HEK293 (cell line): ENCODE measurements at regions not wholly inside any gene's neighbourhood (a gene's known extent, or its start where the extent isn't known, plus 50 kb on each side); places are given as distances from the start of the nearest gene placed in this dataset.

Experiments used
- CTCF ChIA-PET: fragments of 350-600 bp; formaldehyde crosslinking; extraction: SDS; loops from one replicate; lab custom pipeline; 2021; ENCODE audit warnings: antibody characterized with exemption; lab: Yijun Ruan, JAX
- POLR2A ChIA-PET: fragments of 300-600 bp; formaldehyde crosslinking; extraction: SDS; loops from one replicate; lab custom pipeline; 2020; ENCODE audit warnings: antibody characterized with exemption, inconsistent platforms; lab: Yijun Ruan, JAX
- H3K27ac ChIP-seq: fragments of 200-500 bp; sonication (Bioruptor generic); 2 replicates; pipeline ENCODE4 v1.5.1; 2014; ENCODE audit warnings: low read depth, low read length, control low read depth, inconsistent platforms; ENCODE audit errors: extremely low read depth
- H3K36me3 ChIP-seq, 2 experiments: fragments of 200-500 bp in 1 of 2; sonication (Bioruptor generic) in 1 of 2; 1 replicate in 1 of 2; 2 replicates in 1 of 2; pipeline ENCODE4 v1.5.1; 2014 to 2017; ENCODE audit warnings: inconsistent platforms in 2 of 2, low read length in 2 of 2; ENCODE audit not compliant: control insufficient read depth in 2 of 2, insufficient read depth in 1 of 2
- H3K4me1 ChIP-seq: fragments of 200-500 bp; sonication (Bioruptor generic); 2 replicates; pipeline ENCODE4 v1.5.1; 2014; ENCODE audit warnings: mild to moderate bottlenecking, low read length, inconsistent platforms; ENCODE audit not compliant: control insufficient read depth, insufficient read depth
- H3K4me3 ChIP-seq: 2 replicates; pipeline ENCODE4 v1.5.1; 2011; ENCODE audit warnings: low read depth, mild to moderate bottlenecking, control low read depth, low read length, moderate library complexity
- H3K9me3 ChIP-seq: fragments of 200-500 bp; sonication (Bioruptor generic); 2 replicates; pipeline ENCODE4 v1.5.1; 2014; ENCODE audit warnings: low read depth, low read length, inconsistent platforms; ENCODE audit not compliant: control insufficient read depth, insufficient read depth
- BCL11A ChIP-seq: fragments of 450-650 bp; formaldehyde crosslinking; IDR thresholded peaks from 2 replicates; pipeline ENCODE4 v1.5.1; 2016; ENCODE audit warnings: low read depth, missing biosample characterization, missing genetic modification characterization
- GFI1B ChIP-seq: fragments of 450-650 bp; formaldehyde crosslinking; IDR thresholded peaks from 2 replicates; pipeline ENCODE4 v1.5.1; 2016; ENCODE audit warnings: missing biosample characterization, missing genetic modification characterization
- KLF8 ChIP-seq: fragments of 450-650 bp; formaldehyde crosslinking; IDR thresholded peaks from 2 replicates; pipeline ENCODE4 v1.5.1; 2016; ENCODE audit warnings: missing biosample characterization, missing genetic modification characterization
- SCRT2 ChIP-seq: fragments of 450-650 bp; formaldehyde crosslinking; IDR thresholded peaks from 2 replicates; pipeline ENCODE4 v1.5.1; 2016; ENCODE audit warnings: missing biosample characterization, missing genetic modification characterization
- TCF7L2 ChIP-seq: IDR thresholded peaks from 2 replicates; pipeline ENCODE4 v1.6.1; 2011; ENCODE audit warnings: low read depth, mild to moderate bottlenecking, inconsistent platforms, low read length, moderate library complexity, borderline replicate concordance
- YY1 ChIP-seq: fragments of 450-650 bp; formaldehyde crosslinking; IDR thresholded peaks from 2 replicates; pipeline ENCODE4 v1.5.1; 2018; ENCODE audit warnings: missing biosample characterization, missing genetic modification characterization
- ZBTB21 ChIP-seq: fragments of 450-650 bp; formaldehyde crosslinking; IDR thresholded peaks from 2 replicates; pipeline ENCODE4 v1.5.1; 2017; ENCODE audit warnings: missing biosample characterization, missing genetic modification characterization
- ZNF146 ChIP-seq: fragments of 450-650 bp; formaldehyde crosslinking; IDR thresholded peaks from 2 replicates; pipeline ENCODE4 v1.5.1; 2016; ENCODE audit warnings: missing biosample characterization, missing genetic modification characterization
- ZNF19 ChIP-seq: fragments of 450-650 bp; formaldehyde crosslinking; IDR thresholded peaks from 2 replicates; pipeline ENCODE4; 2016; ENCODE audit warnings: missing biosample characterization, missing genetic modification characterization, low read depth
- ZNF266 ChIP-seq: fragments of 450-650 bp; formaldehyde crosslinking; IDR thresholded peaks from 2 replicates; pipeline ENCODE4 v1.5.1; 2016; ENCODE audit warnings: missing biosample characterization, missing genetic modification characterization, low read depth
- ZNF433 ChIP-seq: fragments of 450-650 bp; formaldehyde crosslinking; IDR thresholded peaks from 2 replicates; pipeline ENCODE4 v1.5.1; 2016; ENCODE audit warnings: missing biosample characterization, missing genetic modification characterization, low read depth
- ZNF501 ChIP-seq: fragments of 450-650 bp; formaldehyde crosslinking; IDR thresholded peaks from 2 replicates; pipeline ENCODE4 v1.5.1; 2016; ENCODE audit warnings: missing biosample characterization, missing genetic modification characterization
- ZNF521 ChIP-seq: fragments of 450-650 bp; formaldehyde crosslinking; IDR thresholded peaks from 2 replicates; pipeline ENCODE4 v1.5.1; 2017; ENCODE audit warnings: missing biosample characterization, mild to moderate bottlenecking, missing genetic modification characterization
- ZNF629 ChIP-seq: fragments of 450-650 bp; formaldehyde crosslinking; IDR thresholded peaks from 2 replicates; pipeline ENCODE4 v1.5.1; 2017; ENCODE audit warnings: missing biosample characterization, missing genetic modification characterization
- TF ChIP-seq, protein P1 (sequence below): fragments of 450-650 bp; formaldehyde crosslinking; IDR thresholded peaks from 2 replicates; pipeline ENCODE4 v1.5.1; 2017; ENCODE audit warnings: missing biosample characterization, missing genetic modification characterization
- TF ChIP-seq, protein P2 (sequence below): sonication (generic); formaldehyde crosslinking; IDR thresholded peaks from 2 replicates; pipeline ENCODE4 v1.8.1; 2022; ENCODE audit warnings: mild to moderate bottlenecking, moderate library complexity, missing genetic modification reagents
- TF ChIP-seq, protein P3 (sequence below): fragments of 450-650 bp; formaldehyde crosslinking; IDR thresholded peaks from 2 replicates; pipeline ENCODE4 v1.5.1; 2017; ENCODE audit warnings: missing biosample characterization, missing genetic modification characterization
- TF ChIP-seq, protein P4 (sequence below): fragments of 450-650 bp; formaldehyde crosslinking; IDR thresholded peaks from 2 replicates; pipeline ENCODE4 v1.5.1; 2016; ENCODE audit warnings: missing biosample characterization, missing genetic modification characterization
- TF ChIP-seq, protein P5 (sequence below): fragments of 450-650 bp; formaldehyde crosslinking; IDR thresholded peaks from 2 replicates; pipeline ENCODE4 v1.5.1; 2016; ENCODE audit warnings: missing biosample characterization, missing genetic modification characterization

DNA sequence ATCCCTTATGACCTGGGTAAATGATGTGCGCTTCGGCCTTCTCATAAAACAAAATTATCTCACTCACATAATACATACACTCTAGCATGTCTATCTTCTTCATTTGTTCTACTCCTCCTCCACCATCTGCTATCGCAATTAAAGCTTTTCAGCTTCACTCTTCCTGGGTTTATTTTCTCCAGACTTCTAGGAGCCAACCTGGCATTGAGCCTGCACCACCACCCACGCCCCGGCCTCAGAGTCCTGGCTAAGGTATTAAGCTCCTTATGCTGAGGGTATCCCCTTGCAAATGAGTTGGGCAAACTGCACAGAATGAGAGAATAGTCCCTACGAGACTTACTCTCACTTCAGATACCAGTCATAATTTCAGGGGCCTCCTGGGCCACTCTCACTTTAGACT, 236.1 kb upstream of the CDH12 start (continued):
- TF ChIP-seq, protein P1, sequence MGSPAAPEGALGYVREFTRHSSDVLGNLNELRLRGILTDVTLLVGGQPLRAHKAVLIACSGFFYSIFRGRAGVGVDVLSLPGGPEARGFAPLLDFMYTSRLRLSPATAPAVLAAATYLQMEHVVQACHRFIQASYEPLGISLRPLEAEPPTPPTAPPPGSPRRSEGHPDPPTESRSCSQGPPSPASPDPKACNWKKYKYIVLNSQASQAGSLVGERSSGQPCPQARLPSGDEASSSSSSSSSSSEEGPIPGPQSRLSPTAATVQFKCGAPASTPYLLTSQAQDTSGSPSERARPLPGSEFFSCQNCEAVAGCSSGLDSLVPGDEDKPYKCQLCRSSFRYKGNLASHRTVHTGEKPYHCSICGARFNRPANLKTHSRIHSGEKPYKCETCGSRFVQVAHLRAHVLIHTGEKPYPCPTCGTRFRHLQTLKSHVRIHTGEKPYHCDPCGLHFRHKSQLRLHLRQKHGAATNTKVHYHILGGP = no peak
- TF ChIP-seq BCL11A (tag by site-specific recombination) (no peak), ZNF501 (no peak), YY1 (no peak)
- TF ChIP-seq, protein P2, sequence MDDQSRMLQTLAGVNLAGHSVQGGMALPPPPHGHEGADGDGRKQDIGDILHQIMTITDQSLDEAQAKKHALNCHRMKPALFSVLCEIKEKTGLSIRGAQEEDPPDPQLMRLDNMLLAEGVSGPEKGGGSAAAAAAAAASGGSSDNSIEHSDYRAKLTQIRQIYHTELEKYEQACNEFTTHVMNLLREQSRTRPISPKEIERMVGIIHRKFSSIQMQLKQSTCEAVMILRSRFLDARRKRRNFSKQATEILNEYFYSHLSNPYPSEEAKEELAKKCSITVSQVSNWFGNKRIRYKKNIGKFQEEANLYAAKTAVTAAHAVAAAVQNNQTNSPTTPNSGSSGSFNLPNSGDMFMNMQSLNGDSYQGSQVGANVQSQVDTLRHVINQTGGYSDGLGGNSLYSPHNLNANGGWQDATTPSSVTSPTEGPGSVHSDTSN = no peak
- TF ChIP-seq, protein P3, sequence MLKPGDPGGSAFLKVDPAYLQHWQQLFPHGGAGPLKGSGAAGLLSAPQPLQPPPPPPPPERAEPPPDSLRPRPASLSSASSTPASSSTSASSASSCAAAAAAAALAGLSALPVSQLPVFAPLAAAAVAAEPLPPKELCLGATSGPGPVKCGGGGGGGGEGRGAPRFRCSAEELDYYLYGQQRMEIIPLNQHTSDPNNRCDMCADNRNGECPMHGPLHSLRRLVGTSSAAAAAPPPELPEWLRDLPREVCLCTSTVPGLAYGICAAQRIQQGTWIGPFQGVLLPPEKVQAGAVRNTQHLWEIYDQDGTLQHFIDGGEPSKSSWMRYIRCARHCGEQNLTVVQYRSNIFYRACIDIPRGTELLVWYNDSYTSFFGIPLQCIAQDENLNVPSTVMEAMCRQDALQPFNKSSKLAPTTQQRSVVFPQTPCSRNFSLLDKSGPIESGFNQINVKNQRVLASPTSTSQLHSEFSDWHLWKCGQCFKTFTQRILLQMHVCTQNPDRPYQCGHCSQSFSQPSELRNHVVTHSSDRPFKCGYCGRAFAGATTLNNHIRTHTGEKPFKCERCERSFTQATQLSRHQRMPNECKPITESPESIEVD (tag by site-specific recombination) = no peak

DNA sequence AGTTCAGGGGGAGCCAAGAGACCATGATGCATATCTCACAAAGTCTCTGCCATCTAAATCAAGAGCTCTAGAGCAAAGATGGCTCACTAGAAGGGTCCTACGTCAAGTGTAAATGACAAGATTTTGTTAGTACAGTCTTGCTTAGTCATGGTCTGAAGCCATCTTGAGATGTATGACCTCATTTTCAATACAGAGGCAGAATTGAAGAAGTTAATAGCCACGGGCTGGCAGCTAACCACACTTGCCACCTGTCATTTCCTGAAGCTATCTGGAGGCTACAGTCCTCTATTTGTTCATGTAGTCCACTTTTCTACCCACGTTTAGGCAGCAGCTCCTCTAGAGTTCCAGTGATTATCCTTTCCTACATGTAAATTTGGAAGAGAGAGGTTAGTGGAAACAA, 231.7 kb upstream of the CDH12 start:
- Histone ChIP-seq H3K4me3 (no peak overlapping the region), H3K4me1 (no peaks in the 10 kb centered on the region), H3K27ac (no peak overlapping the region), H3K9me3 (no peaks in the 10 kb centered on the region), H3K36me3 (no peaks in the 10 kb centered on the region)
- ChIA-PET CTCF (no interaction called here), POLR2A (no interaction called here)
- no peak for TF ChIP-seq ZNF521 (tag by site-specific recombination)
- 0 out of 2 replicates have a peak, but pooled peaks have one; percentile 22 for TF ChIP-seq ZBTB21 (tag by site-specific recombination)

DNA sequence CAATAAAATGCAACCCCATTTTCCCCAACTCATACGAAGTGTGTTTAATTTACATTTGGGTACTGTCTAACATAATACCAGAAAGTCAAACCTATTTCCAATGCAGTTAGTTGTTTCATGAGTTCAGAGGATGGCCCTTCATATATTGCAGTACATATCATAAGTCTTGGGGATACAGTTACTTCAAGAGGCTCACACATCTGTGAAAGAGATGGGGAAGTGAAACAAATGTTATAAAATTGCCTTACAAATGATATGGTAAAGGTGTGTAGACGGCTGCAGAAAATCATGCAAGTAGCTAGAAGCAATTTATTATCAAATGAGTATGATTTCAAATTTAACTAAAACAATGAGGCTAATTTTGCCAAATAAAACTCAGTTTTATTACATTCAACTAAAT, 219.0 kb upstream of the CDH12 start:
- CTCF ChIA-PET = no interaction called here
- no peaks in the 10 kb centered on the region for H3K4me1 ChIP-seq
- no peak overlapping the region for H3K27ac ChIP-seq

DNA sequence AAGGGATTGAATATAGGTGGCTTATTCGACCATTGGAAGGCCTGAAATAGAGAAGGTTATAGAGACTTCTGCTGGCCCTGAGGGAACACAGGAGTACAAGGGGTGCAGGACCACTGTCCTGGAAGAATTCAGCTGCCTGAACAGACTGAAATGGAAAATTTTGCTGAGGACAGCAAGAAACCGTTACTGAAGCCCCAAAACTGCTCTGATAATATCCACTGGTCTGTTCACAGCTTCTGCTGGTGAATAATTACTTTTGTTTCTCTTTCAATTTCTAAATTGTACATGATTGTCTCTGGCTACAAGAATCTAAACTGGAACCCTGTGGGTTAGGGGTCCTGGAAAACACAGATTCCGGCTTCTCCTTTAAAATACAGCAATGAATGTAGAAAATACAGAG, 218.5 kb upstream of the CDH12 start:
- no peaks in the 10 kb centered on the region for H3K36me3 ChIP-seq
- H3K4me3 ChIP-seq = no peak overlapping the region
- ChIA-PET CTCF (no interaction called here), POLR2A (no interaction called here)
- no peaks in the 10 kb centered on the region for H3K9me3 ChIP-seq
- no peaks in the 10 kb centered on the region for H3K4me1 ChIP-seq
- H3K27ac ChIP-seq = no peak overlapping the region
- TF ChIP-seq ZNF629 (no peak), ZNF433 (no peak), KLF8 (tag by site-specific recombination) (no peak), TCF7L2 (no peak), SCRT2 (tag by site-specific recombination) (no peak), ZNF19 (no peak), ZNF266 (tag by site-specific recombination) (no peak)
- TF ChIP-seq, protein P4, sequence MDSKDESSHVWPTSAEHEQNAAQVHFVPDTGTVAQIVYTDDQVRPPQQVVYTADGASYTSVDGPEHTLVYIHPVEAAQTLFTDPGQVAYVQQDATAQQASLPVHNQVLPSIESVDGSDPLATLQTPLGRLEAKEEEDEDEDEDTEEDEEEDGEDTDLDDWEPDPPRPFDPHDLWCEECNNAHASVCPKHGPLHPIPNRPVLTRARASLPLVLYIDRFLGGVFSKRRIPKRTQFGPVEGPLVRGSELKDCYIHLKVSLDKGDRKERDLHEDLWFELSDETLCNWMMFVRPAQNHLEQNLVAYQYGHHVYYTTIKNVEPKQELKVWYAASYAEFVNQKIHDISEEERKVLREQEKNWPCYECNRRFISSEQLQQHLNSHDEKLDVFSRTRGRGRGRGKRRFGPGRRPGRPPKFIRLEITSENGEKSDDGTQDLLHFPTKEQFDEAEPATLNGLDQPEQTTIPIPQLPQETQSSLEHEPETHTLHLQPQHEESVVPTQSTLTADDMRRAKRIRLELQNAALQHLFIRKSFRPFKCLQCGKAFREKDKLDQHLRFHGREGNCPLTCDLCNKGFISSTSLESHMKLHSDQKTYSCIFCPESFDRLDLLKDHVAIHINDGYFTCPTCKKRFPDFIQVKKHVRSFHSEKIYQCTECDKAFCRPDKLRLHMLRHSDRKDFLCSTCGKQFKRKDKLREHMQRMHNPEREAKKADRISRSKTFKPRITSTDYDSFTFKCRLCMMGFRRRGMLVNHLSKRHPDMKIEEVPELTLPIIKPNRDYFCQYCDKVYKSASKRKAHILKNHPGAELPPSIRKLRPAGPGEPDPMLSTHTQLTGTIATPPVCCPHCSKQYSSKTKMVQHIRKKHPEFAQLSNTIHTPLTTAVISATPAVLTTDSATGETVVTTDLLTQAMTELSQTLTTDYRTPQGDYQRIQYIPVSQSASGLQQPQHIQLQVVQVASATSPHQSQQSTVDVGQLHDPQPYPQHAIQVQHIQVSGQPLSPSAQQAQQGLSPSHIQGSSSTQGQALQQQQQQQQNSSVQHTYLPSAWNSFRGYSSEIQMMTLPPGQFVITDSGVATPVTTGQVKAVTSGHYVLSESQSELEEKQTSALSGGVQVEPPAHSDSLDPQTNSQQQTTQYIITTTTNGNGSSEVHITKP (tag by site-specific recombination) = no peak

More for the DNA sequence above, 219.0 kb upstream of the CDH12 start:
- Histone ChIP-seq H3K9me3 (no peaks in the 10 kb centered on the region), H3K4me3 (no peak overlapping the region), H3K36me3 (no peaks in the 10 kb centered on the region)
- POLR2A ChIA-PET = no interaction called here
- TF ChIP-seq, protein P2 = no peak
- TF ChIP-seq, protein P5, sequence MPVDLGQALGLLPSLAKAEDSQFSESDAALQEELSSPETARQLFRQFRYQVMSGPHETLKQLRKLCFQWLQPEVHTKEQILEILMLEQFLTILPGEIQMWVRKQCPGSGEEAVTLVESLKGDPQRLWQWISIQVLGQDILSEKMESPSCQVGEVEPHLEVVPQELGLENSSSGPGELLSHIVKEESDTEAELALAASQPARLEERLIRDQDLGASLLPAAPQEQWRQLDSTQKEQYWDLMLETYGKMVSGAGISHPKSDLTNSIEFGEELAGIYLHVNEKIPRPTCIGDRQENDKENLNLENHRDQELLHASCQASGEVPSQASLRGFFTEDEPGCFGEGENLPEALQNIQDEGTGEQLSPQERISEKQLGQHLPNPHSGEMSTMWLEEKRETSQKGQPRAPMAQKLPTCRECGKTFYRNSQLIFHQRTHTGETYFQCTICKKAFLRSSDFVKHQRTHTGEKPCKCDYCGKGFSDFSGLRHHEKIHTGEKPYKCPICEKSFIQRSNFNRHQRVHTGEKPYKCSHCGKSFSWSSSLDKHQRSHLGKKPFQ = no peak
- TF ChIP-seq GFI1B (tag by site-specific recombination) (no peak), ZNF146 (tag by site-specific recombination) (no peak), ZNF266 (tag by site-specific recombination) (no peak)
